Testis (tissue), 2 donors: ENCODE measurements at regions not wholly inside any gene's neighbourhood (a gene's known extent, or its start where the extent isn't known, plus 50 kb on each side); places are given as distances from the start of the nearest gene placed in this dataset.

Experiments
- DNase-seq: peaks from one replicate; pipeline ENCODE4 v3.0.0-alpha.2; 2019
- H3K27ac ChIP-seq, 2 donors: fragments of 200-600 bp; sonication (generic); one replicate each; pipeline ENCODE4 v1.5.1; 2019
- H3K27me3 ChIP-seq: fragments of 200-600 bp; sonication (generic); one replicate; pipeline ENCODE4 v1.5.1; 2019
- H3K36me3 ChIP-seq: fragments of 200-600 bp; sonication (generic); one replicate; pipeline ENCODE4 v1.5.1; 2017; ENCODE audit warnings: low read depth; ENCODE audit errors: missing control alignments
- H3K4me1 ChIP-seq: fragments of 200-600 bp; sonication (generic); one replicate; pipeline ENCODE4 v1.5.1; 2019
- H3K4me3 ChIP-seq, 2 donors: fragments of 200-600 bp; sonication (generic); one replicate each; pipeline ENCODE4 v1.5.1; 2017 to 2019
- H3K9me3 ChIP-seq: fragments of 200-600 bp; sonication (generic); one replicate; pipeline ENCODE4 v1.5.1; 2017
- CTCF ChIP-seq, 3 experiments: fragments of 450-650 bp in 2 of 3; fragments of 200-600 bp in 1 of 3; sonication (generic) in 1 of 3; IDR thresholded peaks; one replicate each; pipeline ENCODE4 v1.5.1; 2016 to 2019; ENCODE audit warnings: antibody characterized with exemption in 3 of 3, mild to moderate bottlenecking in 2 of 3, moderate library complexity in 1 of 3
- POLR2A ChIP-seq: fragments of 450-650 bp; IDR thresholded peaks from one replicate; pipeline ENCODE4 v1.6.1; 2017; ENCODE audit warnings: antibody characterized with exemption, mild to moderate bottlenecking, moderate library complexity
- whole genome bisulfite sequencing, 2 donors: methylation state at CpG; one replicate each; pipeline ENCODE4 v1.1.5; 2018; 5-methylcytosine and 5-hydroxymethylcytosine counted together
- intact Hi-C: fragments of 100-400 bp; cut with DNase I; formaldehyde crosslinking; loops from one replicate; pipeline ENCODE4 v1.15.1; 2023; ENCODE audit warnings: low total_unique reads

- Histone ChIP-seq H3K4me3 (no peak overlapping the region), H3K36me3 (no peaks in the 10 kb centered on the region), H3K27ac (no peak overlapping the region), H3K4me1 (no peaks in the 10 kb centered on the region), H3K9me3 (no peaks in the 10 kb centered on the region), H3K27me3 (no peaks in the 10 kb centered on the region)
- TF ChIP-seq CTCF (IDR thresholded peaks at IDR 0.05): no peak
- no peak for TF ChIP-seq POLR2A
- DNase-seq: no peak
- whole genome bisulfite sequencing, 2 donors: 88 to 92% methylated on average over 3 of the region's 3 CpGs
- intact Hi-C loops: no loop called here
Measured at GRCh38 chr3:18033581-18034108, 291.2 kb upstream of the TBC1D5 start.

- Histone ChIP-seq H3K9me3 (no peaks in the 10 kb centered on the region), H3K4me3 (no peak overlapping the region), H3K4me1 (no peaks in the 10 kb centered on the region), H3K27ac (no peak overlapping the region), H3K36me3 (no peaks in the 10 kb centered on the region), H3K27me3 (no peaks in the 10 kb centered on the region)
- no peak for TF ChIP-seq POLR2A
- no peak for TF ChIP-seq CTCF (IDR thresholded peaks at IDR 0.05)
- WGBS, 2 donors: 87 to 95% methylated on average over 8 of the region's 8 CpGs
- intact Hi-C loops: no loop called here
- DNase-seq: no peak
Measured at GRCh38 chr3:18030371-18030870, 288.0 kb upstream of the TBC1D5 start.

GRCh38 chr3:18027161-18027939 is 284.9 kb upstream of the TBC1D5 start:
- intact Hi-C loops: no loop called here
- Histone ChIP-seq H3K9me3 (no peaks in the 10 kb centered on the region), H3K4me1 (no peaks in the 10 kb centered on the region), H3K4me3 (no peak overlapping the region), H3K27ac (no peak overlapping the region), H3K27me3 (no peaks in the 10 kb centered on the region), H3K36me3 (no peaks in the 10 kb centered on the region)
- WGBS, 2 donors: 81 to 86% methylated on average over 9 of the region's 9 CpGs
- TF ChIP-seq POLR2A: no peak
- TF ChIP-seq CTCF (IDR thresholded peaks at IDR 0.05): no peak
- DNase-seq: no peak

GRCh38 chr3:18024715-18025114 is 282.3 kb upstream of the TBC1D5 start:
- Histone ChIP-seq H3K27ac (no peak overlapping the region), H3K27me3 (no peaks in the 10 kb centered on the region), H3K4me1 (no peaks in the 10 kb centered on the region), H3K9me3 (no peaks in the 10 kb centered on the region), H3K36me3 (no peaks in the 10 kb centered on the region), H3K4me3 (no peak overlapping the region)
- 85 to 89% methylated on average over 3 of the region's 3 CpGs for WGBS, 2 donors
- TF ChIP-seq POLR2A (no peak), CTCF (IDR thresholded peaks at IDR 0.05) (no peak)
- no peak for DNase-seq
- intact Hi-C loops: no loop called here

GRCh38 chr3:18019161-18019495 is 276.7 kb upstream of the TBC1D5 start:
- Histone ChIP-seq H3K4me1 (no peaks in the 10 kb centered on the region), H3K9me3 (no peaks in the 10 kb centered on the region), H3K4me3 (no peak overlapping the region), H3K27ac (no peak overlapping the region), H3K36me3 (no peaks in the 10 kb centered on the region), H3K27me3 (no peaks in the 10 kb centered on the region)
- TF ChIP-seq POLR2A (no peak), CTCF (IDR thresholded peaks at IDR 0.05) (no peak)
- no peak for DNase-seq
- intact Hi-C loops: no loop called here
- 30 to 42% methylated on average over 4 of the region's 4 CpGs for WGBS, 2 donors
